HL-60 (cell line): ENCODE measurements at regions not wholly inside any gene's neighbourhood (a gene's known extent, or its start where the extent isn't known, plus 50 kb on each side); places are given as distances from the start of the nearest gene placed in this dataset.

Source experiments
- DNase-seq, 2 experiments: peaks; one replicate each; pipeline ENCODE4 v3.0.0-alpha.2; 2010 to 2020; ENCODE audit warnings: low read depth in 1 of 2, low spot score in 1 of 2
- H3K27ac ChIP-seq: fragments of 250-450 bp; sonication (Bioruptor Pico); replicated peaks from 2 replicates; pipeline ENCODE4 v1.5.1; 2020; ENCODE audit warnings: mild to moderate bottlenecking, moderate library complexity
- H3K27me3 ChIP-seq: fragments of 250-450 bp; sonication (Bioruptor Pico); 2 replicates; pipeline ENCODE4 v1.5.1; 2021; ENCODE audit warnings: mild to moderate bottlenecking, moderate library complexity; ENCODE audit not compliant: insufficient read depth, poor library complexity, severe bottlenecking
- H3K4me3 ChIP-seq: replicated peaks from 2 replicates; pipeline ENCODE4 v1.5.1; 2011; ENCODE audit warnings: mild to moderate bottlenecking, control low read depth, low read length; ENCODE audit not compliant: insufficient read depth
- GABPA ChIP-seq: IDR thresholded peaks from 2 replicates; pipeline ENCODE4 v1.6.1; 2012; ENCODE audit warnings: low read depth
- POLR2AphosphoS5 ChIP-seq: IDR thresholded peaks from 2 replicates; pipeline ENCODE4 v1.6.1; 2012; ENCODE audit warnings: low read depth
- SPI1 ChIP-seq: IDR thresholded peaks from 2 replicates; pipeline ENCODE4 v1.6.1; 2012; ENCODE audit warnings: low read depth, mild to moderate bottlenecking, borderline replicate concordance
- TF ChIP-seq, protein P1 (sequence below): IDR thresholded peaks from one replicate; pipeline ENCODE4 v1.5.1; 2011; ENCODE audit warnings: low read length, control low read depth, inconsistent platforms; ENCODE audit not compliant: insufficient read depth
- TF ChIP-seq, protein P2 (sequence below): IDR thresholded peaks from 2 replicates; pipeline ENCODE4 v1.6.1; 2012; ENCODE audit warnings: low read depth; ENCODE audit not compliant: insufficient replicate concordance

DNA sequence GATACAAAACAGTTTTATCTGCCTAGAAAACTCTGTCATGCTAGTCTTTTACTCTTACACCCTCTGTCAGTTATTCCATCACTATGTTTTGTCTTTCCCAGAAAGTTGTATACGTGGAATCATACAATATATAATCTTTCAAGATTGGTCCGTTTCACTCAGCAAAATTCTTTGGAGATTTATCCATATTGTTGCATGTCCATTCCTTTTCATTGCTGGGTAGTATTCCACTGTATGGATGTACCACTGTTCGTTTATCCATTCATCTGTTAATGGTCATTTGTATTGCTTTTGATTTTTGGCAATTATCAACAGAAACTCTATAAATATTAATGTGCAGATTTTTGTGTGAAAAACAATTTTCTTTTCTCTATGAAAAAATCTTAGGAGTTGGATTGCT is 63.1 kb downstream of the GLUD2 start:
- no peak for DNase-seq
- Histone ChIP-seq H3K4me3 (no peak overlapping the region), H3K27me3 (no peaks in the 10 kb centered on the region), H3K27ac (no peak overlapping the region)
- TF ChIP-seq, protein P1, sequence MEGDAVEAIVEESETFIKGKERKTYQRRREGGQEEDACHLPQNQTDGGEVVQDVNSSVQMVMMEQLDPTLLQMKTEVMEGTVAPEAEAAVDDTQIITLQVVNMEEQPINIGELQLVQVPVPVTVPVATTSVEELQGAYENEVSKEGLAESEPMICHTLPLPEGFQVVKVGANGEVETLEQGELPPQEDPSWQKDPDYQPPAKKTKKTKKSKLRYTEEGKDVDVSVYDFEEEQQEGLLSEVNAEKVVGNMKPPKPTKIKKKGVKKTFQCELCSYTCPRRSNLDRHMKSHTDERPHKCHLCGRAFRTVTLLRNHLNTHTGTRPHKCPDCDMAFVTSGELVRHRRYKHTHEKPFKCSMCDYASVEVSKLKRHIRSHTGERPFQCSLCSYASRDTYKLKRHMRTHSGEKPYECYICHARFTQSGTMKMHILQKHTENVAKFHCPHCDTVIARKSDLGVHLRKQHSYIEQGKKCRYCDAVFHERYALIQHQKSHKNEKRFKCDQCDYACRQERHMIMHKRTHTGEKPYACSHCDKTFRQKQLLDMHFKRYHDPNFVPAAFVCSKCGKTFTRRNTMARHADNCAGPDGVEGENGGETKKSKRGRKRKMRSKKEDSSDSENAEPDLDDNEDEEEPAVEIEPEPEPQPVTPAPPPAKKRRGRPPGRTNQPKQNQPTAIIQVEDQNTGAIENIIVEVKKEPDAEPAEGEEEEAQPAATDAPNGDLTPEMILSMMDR: no peak
- no peak for TF ChIP-seq POLR2AphosphoS5

DNA sequence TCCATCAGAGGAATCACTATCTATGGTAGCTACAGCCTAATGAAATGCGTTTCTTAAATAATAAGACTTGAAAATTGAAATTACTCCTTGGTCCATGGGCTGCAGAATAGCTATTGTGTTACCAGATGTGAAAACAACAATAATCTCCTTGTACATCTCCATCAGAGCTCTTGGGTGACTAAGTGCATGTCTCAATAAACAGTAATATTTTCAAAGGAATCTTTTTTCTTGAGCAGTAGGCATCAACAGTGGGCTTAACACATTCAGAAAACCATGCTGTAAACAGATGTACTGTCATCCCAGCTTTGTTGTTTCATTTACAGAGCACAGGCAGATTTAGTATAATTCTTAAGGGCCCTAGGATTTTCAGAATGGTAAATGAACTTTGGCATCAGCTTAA is 67.3 kb downstream of the GLUD2 start:
- H3K4me3 ChIP-seq: no peak overlapping the region
- TF ChIP-seq POLR2AphosphoS5 (no peak), GABPA (no peak), SPI1 (no peak)
- TF ChIP-seq, protein P1: no peak
- TF ChIP-seq, protein P2, sequence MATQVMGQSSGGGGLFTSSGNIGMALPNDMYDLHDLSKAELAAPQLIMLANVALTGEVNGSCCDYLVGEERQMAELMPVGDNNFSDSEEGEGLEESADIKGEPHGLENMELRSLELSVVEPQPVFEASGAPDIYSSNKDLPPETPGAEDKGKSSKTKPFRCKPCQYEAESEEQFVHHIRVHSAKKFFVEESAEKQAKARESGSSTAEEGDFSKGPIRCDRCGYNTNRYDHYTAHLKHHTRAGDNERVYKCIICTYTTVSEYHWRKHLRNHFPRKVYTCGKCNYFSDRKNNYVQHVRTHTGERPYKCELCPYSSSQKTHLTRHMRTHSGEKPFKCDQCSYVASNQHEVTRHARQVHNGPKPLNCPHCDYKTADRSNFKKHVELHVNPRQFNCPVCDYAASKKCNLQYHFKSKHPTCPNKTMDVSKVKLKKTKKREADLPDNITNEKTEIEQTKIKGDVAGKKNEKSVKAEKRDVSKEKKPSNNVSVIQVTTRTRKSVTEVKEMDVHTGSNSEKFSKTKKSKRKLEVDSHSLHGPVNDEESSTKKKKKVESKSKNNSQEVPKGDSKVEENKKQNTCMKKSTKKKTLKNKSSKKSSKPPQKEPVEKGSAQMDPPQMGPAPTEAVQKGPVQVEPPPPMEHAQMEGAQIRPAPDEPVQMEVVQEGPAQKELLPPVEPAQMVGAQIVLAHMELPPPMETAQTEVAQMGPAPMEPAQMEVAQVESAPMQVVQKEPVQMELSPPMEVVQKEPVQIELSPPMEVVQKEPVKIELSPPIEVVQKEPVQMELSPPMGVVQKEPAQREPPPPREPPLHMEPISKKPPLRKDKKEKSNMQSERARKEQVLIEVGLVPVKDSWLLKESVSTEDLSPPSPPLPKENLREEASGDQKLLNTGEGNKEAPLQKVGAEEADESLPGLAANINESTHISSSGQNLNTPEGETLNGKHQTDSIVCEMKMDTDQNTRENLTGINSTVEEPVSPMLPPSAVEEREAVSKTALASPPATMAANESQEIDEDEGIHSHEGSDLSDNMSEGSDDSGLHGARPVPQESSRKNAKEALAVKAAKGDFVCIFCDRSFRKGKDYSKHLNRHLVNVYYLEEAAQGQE: no peak
- no peak overlapping the region for H3K27ac ChIP-seq
- no peak for DNase-seq
- no peaks in the 10 kb centered on the region for H3K27me3 ChIP-seq

DNA sequence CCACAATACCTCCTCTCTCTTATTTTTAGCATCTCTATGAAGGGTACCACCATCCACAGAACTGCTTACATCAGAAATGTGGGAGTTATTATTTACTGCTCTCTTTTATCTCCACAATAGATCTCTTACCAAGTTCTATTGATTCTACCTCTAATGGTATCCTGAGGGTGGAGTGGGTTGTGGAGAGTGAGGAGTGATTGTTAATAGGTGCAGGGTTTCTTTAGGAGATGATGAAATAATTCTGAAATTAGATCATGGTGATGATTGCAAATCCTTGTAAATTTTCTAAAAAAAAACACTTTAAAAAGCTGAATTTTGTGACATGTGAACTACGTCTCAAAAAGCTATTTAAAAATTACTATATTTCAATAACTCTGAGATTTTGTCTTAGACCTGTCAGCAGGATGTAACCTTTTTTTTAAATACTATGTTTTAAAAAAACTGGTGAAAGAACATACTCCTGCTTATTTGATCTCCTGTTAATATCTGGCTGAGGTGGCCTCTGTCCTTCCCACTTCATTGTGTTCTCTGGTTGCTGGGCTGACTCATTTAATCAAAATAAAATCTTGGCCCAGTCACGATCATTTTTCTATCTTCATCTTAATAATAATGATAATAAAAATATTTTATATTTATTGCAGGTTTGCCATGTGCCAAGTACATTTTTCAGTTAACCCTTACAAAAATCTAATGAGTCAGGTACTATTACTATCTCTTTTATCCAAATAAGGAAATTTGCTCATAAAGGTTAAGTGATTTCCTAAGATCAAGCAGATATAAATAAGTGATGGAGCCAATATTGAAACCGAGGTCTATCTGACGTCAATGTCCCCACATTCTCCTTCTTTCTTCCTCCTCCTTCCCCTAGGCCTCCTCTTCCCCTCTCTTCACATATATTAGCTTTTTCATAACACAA is 73.5 kb downstream of the GLUD2 start:
- TF ChIP-seq POLR2AphosphoS5: no peak
- TF ChIP-seq GABPA: no peak
- TF ChIP-seq, protein P2: no peak
- no peak for TF ChIP-seq SPI1
- TF ChIP-seq, protein P1: no peak
- H3K4me3 ChIP-seq: no peak overlapping the region
- H3K27me3 ChIP-seq: no peaks in the 10 kb centered on the region
- no peak overlapping the region for H3K27ac ChIP-seq
- no peak for DNase-seq

DNA sequence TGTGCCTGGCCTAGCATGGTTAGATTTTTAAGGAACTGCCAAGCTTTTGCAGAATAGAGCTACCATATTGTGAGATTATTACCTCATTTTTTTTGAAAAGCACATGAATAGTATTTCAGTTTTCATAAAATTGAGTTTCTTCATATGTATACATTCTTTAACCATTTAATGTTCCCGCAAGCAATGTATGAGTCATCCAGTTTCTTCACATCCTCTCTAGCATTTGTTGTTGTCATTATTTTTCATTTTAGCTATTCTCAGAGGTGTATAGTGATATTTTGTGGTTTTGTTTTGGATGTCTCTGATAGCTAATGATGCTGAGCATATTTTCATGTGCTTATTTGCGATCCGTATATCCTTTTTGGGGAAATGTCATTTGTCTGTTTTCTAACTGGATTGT is 74.9 kb downstream of the GLUD2 start:
- no peak for DNase-seq
- Histone ChIP-seq H3K27me3 (no peaks in the 10 kb centered on the region), H3K27ac (no peak overlapping the region), H3K4me3 (no peak overlapping the region)
- TF ChIP-seq POLR2AphosphoS5 (no peak), SPI1 (no peak)
- TF ChIP-seq, protein P2: no peak
- TF ChIP-seq, protein P1: no peak
